GM21576 (cell line): ENCODE measurements at regions not wholly inside any gene's neighbourhood (a gene's known extent, or its start where the extent isn't known, plus 50 kb on each side); places are given as distances from the start of the nearest gene placed in this dataset.

Source experiments
- ATAC-seq: cut with Tn5 transposase; IDR thresholded peaks from one replicate; pipeline ENCODE4 v1.9.1; 2021; ENCODE audit warnings: mild to moderate bottlenecking, moderate library complexity; ENCODE audit not compliant: unreplicated experiment

DNA sequence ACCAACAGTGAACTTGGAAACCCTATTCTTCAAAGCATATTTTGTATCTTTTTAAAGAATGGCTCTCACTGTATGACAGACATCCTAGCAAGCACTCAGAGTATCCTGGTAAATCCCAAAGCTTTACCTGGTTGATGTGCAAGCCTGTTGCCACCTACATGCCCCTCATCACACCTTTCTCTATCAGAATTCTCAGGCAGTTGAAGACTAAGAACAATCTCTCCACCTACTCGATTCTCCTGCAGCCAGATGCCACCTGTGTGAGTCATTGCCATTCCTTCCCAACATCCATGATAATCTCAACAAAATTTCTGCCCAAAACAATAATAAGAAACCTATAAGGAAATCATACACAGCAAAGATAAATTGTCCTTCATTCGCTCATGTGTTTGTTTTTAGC lies 659.8 kb downstream of the BCL11A start:
- ATAC-seq = no peak

- no peak for ATAC-seq
These were observed 661.1 kb downstream of the BCL11A start for GRCh38 chr2:59892398-59892797.

GRCh38 chr2:59889305-59889704 lies 664.1 kb downstream of the BCL11A start:
- ATAC-seq = no peak

DNA sequence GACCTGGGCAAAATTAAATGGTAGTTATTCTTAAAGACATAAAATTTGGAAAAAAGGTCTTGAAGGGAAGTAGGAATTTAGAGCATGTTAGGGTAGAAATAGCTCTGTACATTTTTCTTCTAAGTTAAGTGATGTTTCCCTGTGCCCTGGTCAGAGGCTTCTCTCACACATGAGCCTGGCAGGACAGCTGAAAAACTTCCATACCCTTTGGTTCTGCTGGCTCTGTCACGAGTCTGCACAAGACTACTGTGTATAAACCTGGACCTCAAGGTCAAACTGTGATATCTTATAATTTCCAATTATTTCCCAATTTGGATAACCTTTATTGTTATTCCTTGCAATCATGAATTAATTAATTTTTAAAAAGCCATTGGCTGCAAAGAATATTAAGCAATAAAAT lies 664.7 kb downstream of the BCL11A start:
- ATAC-seq = no peak

DNA sequence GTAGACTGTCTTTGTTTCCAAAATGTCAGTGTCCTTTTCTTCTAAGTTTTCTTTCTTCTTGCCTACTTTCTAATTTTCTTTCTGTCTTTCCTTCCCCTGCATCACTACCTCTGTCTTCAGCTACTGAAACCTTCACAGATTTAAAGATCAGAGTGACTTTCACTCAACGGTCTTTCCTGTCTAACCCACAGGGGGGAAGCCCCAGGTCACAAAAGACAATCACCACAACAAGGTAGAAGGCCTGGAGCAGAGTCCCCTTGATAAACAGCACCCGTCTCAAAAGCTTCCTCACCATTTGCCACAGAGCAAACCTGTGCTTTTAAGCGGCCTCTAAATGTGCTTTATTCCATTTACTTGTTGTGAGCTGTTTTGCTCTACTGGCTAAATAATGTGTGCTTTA lies 665.4 kb downstream of the BCL11A start:
- ATAC-seq = peak; percentile 99

- ATAC-seq = no peak
These were observed 666.1 kb downstream of the BCL11A start for GRCh38 chr2:59887366-59887765.

DNA sequence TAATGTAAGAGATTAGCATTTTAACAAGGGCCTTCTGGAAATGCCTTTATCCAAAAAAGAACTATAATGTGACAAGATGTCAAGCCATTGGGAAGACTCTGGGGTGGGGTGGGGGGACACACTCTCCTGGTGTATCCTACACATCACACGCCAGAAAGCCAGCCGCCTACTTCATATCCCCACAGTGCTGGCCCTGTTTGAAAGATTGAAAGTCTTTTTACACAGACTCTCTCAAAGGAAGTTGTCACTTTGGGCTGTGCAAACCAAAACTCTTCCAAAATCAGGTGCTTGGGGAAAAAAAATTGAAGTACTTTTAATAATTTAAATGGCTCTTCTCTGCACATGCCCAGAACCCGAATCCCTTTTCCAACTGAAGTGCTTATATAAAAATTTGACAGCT lies 666.7 kb downstream of the BCL11A start:
- ATAC-seq = no peak

GRCh38 chr2:59885541-59885940 lies 667.9 kb downstream of the BCL11A start:
- no peak for ATAC-seq

GRCh38 chr2:59884166-59884565 lies 669.3 kb downstream of the BCL11A start:
- ATAC-seq = no peak

DNA sequence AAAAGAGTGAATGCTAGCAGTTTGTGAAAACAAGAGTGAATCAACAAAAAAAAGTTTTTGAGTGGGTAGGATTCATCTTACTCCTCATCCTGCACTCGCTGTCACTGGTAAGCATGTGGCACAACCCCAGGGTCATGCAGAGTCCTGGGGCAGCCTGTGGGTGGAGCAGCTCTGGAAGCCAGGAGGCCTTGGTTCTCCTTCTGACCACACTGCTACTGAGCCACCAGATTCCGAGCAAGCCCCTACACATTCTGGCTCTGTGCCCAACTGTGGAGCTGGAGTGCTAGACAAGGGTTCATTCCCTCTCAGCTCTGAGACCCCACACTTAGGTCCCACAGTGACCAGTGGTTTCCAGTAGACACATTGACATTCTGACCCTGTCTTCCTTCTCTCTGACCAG lies 670.6 kb downstream of the BCL11A start:
- no peak for ATAC-seq

DNA sequence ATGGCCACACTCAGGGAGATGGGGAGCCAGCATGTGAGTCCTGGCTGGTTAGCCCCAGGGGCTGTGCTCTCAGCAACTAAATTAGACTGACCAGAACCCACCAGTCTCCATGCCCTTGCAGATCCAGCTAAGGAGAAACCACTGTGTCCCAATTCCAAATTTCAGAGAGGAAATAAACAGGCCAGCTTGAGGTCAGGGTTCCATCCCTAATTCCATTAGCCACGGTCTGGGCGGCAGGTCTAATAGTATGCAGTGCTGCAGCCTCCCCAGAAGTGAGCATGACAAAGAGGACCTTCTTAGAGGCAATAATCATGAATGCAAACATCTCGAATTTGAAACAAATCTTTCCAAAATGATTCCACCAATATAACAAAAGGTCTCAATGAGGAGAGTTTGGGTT lies 671.2 kb downstream of the BCL11A start:
- ATAC-seq = no peak

- ATAC-seq = no peak
These were observed 672.2 kb downstream of the BCL11A start for GRCh38 chr2:59881218-59881617.

DNA sequence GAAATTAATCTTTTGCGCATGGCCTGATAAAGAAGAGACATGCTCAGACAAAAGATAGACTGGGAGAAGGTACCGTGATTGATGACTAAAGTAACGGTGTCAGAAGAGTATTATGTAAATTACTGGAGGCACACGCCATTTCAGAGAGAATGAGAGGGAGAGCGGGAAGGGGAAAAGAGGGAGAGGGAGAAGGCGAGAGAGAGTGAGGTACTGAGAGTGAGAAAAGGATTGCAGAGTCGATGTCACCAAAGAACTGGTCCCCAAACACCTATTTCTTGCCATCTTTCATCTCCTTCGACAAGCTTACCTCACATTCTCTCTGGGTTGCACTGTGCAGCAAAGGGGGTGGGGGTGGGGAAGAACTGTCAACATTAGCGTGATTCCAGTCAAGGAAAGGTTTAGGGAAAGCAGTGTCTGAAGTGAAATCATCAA lies 673.7 kb downstream of the BCL11A start:
- no peak for ATAC-seq

DNA sequence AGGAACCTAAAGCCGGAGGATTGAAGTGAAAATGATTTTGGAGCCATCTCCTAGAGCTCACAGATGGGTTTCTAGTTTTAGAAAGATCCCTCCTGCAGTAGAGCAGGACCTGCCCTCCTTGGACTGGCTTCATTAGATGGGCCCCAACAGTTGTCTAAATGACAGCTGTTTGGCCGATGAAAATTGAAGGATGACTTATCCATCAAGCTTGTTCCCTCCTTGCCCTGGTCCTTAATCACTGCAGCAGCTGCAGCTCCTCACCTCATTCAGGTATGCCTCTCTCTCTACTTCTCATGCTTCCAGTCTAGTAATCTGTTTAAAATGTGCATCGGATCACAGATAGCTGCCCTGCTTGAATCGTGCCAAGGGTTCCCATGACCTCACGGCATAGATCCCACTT lies 677.6 kb downstream of the BCL11A start:
- ATAC-seq = no peak

DNA sequence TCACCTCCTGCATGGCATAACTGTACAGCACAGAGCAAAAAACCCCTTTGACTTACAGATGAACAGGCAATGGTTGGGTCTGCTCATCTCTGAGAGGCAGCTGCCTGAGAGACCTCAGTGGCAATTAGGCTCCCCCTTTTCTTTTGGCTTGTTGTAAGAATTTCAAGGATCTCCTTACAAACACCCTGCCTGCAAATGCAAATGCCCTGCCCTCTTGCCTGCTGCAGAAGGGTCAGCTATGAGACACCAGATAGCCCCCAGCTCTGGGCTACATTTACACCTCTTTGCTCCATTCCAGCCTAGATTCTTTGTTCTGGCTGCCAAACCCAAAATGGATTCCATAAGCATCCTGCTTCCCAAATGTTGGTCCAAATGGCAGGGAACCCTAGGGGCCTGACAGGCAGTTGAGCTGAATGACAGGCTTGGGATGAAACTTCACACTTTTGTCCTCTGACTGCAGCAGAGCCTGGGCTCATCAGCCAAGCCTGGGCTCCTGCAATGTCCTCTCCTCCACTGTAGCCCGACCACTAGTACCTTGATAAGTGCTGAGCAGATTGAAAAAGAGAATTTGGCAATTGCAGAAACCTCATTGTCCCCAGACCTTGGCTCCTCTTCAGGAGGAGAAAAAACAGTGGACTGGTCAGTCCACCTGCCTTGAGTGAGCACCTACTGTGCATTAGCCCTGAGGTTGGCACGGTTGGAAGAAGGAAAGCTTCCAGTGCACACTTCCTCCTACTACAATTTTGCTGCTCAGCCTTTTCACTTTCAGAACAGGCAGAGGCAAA lies 678.3 kb downstream of the BCL11A start:
- no peak for ATAC-seq

DNA sequence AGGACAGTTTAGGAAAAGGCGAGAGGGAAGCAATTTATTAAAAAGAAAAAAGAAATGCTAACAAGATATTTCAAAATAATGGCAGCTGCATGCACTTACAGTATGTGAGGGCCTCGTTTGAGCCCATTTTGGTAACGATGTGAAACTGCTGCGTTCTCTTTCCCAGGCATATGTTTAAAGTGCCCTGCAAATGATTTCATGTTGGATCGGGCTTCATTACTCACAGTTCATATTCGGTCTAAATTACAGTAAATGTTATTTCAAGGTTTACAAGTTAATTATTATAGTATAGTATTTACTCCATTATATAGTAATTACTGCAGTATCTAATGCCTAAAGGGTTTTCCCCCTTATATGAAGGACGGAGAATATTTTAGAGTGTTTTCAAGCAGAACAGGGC lies 679.1 kb downstream of the BCL11A start:
- no peak for ATAC-seq

GRCh38 chr2:59871830-59872229 lies 681.6 kb downstream of the BCL11A start:
- no peak for ATAC-seq

DNA sequence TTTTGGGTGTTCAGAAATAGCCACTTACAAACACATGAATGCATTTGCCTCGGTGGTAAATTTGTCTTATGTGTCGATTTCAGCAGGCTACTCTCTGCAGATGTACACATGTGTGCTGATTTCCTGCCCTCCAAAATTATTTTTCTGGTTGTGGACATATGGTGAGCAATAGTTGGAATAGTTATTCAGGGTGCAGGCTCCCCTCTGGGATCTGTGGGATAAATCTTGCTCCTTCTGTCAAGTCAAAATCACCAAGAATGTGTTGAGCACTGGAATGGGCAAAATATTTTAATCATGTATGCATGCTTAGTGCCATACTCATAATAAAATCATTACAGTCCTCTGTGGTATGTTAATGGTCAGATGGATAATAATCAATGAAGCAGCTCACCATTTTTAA lies 684.5 kb downstream of the BCL11A start:
- ATAC-seq = no peak

- ATAC-seq = no peak
These were observed 687.0 kb downstream of the BCL11A start for GRCh38 chr2:59866436-59866835.

GRCh38 chr2:59858540-59858939 lies 694.9 kb downstream of the BCL11A start:
- ATAC-seq = no peak

DNA sequence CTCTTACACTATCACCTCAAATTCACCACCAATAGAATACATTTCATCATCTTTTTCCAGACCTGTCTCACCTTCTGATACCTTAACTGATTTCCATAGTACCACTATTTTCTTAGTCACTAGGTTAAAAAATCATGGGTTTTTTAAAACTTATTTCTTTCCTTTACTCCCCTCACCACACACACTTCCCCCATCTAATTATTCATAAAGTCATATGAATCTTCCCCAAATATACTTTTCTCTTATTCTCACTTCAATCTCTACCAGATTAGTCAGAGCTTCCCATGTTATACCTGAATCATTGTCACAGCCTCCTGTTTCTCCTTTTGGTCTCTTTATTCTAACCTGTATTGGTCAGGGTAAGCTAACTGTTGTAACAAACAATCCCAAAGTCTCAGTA lies 696.3 kb downstream of the BCL11A start:
- ATAC-seq = no peak

DNA sequence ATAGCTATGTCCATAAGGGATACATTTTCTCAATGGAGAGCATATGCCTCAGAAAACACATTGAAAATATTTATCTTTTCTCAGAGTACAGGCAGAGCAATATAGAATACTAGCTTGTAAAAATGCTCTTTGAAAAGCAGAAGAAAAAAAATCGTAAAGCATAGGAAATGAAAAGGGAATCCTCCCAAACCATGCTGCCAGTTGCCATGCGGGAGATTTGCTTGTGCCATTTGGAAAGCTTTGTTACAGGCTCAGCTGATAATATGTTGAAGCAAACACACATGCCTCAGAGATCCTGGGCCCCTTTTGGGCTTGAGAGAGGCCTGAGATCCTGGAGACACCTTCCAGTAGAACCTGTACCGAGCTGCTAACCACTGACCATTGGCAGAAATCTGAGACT lies 697.1 kb downstream of the BCL11A start:
- no peak for ATAC-seq

- no peak for ATAC-seq
These were observed 700.4 kb downstream of the BCL11A start for GRCh38 chr2:59853032-59853431.
